HG02884 (cell line): ENCODE measurements at regions not wholly inside any gene's neighbourhood (a gene's known extent, or its start where the extent isn't known, plus 50 kb on each side); places are given as distances from the start of the nearest gene placed in this dataset.
A peak's percentile ranks its signal among the peaks of the same experiment; 100 is the strongest.
"Not testable (repeated sequence)": the region's sequence is repeated elsewhere in the genome, so short reads cannot be mapped to it uniquely, and the experiment has no call there.

Experiments used
- ATAC-seq: cut with Tn5 transposase; IDR thresholded peaks from one replicate; pipeline ENCODE4 v1.9.1; 2021; ENCODE audit warnings: mild to moderate bottlenecking, moderate library complexity; ENCODE audit not compliant: unreplicated experiment

DNA sequence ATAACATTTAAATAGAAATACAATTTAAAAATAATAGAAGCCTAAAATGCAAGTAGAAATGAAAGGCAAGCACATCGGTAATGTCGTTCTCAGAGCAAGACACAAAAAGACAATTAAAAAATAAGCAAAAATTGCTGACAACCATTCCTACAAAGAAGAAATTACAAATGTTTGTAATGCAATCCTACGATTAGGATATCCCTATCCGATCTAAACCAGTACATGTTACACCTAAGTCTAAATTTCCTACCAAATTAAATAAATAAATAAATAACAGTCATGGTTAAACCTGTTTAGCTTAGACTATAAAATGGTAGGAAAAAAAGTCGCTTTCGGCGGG lies 90.0 kb downstream of the ANXA2R start:
- ATAC-seq: no peak

DNA sequence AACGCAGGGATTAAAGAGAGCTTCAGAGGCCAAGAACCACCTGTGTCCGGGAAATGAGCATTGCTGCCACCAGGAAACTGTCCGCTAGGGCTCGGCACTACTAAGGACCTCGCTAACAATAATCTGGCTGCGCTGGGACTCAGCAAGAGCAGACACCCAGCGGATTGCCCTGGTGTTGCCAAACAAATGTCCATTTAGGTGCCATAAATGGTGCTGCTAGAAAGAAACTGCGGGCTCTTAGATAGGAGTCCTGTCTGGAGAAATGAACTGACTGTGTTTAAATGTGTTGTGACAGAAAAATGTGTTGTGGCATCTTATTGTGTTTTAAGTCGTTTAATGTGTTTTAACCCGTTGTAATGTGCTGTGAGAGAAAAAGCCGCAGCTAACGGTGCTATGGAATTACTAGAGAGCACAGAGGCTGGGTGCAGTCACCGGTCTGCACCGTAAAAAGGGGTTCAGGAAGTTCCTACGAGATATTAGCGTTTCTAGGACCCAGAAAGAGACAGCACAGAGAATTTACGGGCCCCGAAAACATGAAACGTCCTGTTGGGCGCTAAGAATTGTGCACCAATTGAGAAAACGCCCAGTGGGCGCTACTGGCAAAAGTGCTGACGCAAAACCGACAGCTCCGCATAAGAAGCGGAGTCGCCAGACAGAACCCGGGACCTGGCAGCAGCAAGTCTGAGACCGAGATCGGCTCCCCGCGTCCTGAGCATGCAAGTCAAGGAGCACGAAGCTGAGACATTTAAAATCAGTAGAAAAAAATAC lies 90.6 kb downstream of the ANXA2R start:
- peak; percentile 42 for ATAC-seq

DNA sequence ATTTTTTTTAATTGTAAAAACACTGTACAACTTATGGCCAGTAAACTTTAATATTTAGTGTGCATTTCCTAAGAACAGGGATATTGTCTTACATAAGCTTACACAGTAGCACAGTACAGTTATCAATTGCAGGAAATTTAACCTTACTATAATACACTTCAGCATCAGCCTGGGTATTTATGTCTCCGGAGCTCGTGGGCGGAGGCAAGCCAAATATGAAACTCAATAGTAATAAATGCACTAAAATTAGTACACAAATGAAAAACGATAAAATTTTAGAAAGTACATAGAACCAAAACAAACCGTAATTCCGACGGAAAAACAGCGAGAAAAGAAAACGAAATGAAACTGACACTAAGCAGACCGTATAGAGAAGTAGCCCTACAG lies 91.2 kb downstream of the ANXA2R start:
- ATAC-seq: peak; percentile 1

DNA sequence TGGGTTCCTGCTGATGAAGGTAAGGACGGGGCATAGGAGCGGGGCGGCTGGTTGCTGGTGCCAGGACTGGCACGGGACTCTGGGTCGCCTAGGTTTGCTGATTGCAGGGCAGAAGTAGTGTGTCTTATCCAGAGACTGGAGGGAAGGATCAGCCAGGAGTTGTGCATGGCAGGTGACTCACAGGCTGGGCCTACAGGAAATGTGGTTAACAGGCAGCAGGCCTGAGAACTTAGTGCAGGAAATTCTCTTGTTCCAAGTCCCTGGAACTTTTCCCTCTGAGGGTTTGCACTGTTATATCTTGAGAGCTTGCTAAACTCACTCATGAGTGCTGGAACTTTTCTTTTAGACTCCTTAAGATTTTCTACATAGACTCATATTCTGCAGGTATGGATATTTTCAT lies 95.1 kb downstream of the ANXA2R start:
- no peak for ATAC-seq

DNA sequence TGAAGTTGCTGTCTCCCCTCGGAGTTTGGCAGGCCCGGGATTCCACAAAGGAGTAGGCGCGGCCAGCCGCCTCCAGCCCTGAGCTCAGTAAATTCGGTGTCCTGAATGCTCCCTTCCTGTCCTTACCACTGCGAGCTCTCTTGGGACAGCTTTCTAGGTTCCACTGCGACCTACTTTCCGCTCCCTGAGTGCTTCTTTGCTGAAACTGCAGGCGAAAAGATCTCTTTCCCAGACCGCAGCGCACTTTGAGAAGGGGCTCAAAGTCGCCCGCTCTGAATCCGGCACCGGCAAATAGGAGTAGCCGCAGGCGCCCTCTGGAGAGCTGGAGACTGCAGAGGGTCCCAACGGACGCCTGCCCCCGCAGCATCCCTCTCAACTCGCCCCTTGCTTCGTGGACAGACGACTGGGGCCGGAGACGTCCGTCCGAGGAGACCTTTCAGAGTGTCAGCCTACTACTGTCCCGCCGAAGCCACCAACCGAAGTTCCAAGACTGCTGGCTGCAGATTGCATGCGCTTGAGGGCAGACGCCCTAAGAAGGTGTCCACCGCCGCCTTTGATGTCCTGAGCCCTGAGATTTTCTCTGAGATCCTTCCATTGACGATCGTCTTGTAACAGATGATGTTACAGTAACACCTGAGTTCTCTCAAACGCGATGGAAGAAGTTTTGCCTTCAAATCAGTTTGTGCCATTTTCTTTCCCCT lies 96.0 kb downstream of the ANXA2R start:
- ATAC-seq: no peak

DNA sequence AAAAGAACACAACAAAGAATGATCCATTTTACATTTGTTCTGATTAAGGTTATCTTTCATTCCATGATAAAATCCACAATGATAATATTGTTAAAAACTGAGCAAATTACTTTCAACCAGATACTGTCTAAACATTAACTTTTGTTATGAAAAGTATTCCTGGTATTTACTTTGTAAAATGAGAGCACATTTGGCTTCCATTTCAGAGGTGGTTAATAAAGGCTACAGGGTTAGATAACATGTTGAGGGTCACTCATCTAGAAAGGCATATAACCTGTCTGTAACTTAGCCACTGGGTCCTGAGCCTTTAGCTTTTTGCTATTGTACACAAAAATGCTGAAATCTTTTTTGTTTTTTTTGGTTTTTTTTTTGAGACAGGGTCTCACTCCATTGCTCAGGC lies 99.3 kb downstream of the ANXA2R start:
- ATAC-seq: no peak

DNA sequence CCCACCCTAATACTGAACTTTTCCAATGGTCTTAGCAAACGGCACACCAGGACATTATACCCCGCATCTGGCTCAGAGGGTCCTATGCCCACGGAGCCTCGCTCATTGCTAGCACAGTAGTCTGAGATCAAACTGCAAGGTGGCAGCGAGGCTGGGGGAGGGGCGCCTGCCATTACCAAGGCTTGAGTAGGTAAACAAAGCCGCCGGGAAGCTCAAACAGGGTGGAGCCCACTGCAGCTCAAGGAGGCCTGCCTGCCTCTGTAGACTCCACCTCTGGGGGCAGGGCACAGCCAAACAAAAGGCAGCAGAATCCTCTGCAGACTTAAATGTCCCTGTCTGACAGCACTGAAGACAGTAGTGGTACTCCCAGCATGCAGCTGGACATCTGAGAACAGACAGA lies 108.1 kb downstream of the ANXA2R start:
- ATAC-seq: not testable (repeated sequence)

DNA sequence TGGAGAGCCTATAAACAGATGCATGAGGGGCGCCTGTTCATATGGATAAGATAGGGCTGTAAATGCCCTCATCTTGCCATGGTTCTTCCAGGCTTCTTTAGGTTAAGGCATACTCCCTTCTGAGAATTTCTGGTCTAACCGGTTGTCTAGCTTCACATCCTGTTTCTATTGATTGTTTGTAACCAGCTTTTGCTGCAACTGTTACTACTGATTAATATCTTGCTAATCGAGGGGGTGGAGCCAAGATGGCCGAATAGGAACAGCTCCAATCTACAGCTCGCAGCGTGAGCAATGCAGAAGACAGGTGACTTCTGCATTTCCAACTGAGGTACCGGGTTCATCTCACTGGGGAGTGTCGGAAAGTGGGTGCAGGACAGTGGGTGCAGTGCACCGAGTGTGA lies 108.7 kb downstream of the ANXA2R start:
- ATAC-seq: not testable (repeated sequence)

DNA sequence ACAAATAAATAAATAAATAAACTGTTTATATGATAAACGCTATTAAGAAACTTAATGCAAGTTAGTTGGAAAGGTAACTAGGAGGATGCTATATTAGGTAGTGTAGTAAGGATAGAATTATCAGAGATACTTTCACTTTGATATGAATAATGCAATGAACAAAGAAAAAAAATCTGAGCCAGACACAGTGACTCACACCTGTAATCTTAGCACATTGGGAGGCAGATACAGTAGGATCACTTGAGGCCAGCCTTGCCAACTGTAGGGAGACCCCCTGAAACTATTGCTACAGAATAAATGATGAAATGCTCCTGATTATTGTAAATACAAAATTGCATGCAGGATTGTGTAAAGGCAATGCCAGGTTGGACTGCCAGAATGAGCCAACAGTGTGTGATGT lies 109.2 kb downstream of the ANXA2R start:
- no peak for ATAC-seq

DNA sequence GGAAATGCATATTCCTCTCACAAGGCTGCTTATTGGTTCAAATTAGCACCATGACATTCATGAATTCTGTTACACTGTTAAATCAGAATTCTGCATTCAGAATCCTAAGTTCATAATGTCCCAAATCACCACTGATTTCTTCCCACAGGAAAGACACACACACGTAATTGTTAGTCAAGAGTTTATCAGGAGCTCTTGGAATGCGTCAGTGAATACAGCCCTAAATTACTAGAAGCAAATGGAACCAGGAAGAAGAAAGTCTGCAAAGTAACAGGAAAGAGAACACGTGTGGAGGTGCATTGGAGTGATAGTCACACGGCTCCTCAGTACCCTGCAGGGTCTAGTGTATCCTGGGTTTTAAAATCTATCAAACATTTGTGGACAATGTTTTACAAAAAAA lies 110.2 kb downstream of the ANXA2R start:
- ATAC-seq: no peak

DNA sequence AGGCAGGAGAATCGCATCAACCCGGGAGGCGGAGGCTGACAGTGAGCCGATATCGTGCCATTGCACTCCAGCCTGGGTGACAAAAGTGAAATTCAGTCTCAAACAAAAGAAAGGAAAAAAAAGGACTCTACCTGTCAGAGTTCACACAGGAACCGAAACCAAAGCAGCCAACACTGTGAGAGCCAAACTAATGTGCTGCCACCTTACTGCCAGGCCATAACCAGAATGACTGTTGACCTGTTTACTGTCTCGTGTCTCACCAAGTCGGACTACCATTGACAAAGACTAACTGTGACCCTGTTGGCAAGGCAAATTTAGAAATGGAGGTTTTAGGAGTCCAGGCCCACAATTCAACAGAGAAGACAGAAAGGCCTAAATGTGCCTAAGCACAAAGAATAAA lies 112.4 kb downstream of the ANXA2R start:
- ATAC-seq: no peak

DNA sequence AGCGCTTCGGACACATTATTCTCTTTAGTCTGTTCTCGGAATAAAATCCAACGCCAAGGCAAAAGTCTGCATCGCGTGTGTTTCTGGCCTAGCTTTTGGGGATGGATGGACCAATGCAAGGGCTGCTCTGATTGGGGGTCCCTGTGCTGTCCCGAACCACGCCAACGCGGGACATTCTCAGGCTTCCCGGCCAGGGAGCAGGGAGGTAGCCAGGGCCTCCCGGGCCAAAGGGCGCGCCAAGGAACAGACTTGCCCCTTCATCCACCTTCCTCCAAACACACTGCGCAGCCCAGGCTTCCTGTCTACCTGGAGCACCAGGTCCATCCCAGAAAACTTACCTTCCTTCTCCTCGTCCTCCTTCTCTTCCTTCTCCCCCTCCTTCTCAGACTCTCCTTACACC lies 113.0 kb upstream of the SELENOP start:
- ATAC-seq: no peak

DNA sequence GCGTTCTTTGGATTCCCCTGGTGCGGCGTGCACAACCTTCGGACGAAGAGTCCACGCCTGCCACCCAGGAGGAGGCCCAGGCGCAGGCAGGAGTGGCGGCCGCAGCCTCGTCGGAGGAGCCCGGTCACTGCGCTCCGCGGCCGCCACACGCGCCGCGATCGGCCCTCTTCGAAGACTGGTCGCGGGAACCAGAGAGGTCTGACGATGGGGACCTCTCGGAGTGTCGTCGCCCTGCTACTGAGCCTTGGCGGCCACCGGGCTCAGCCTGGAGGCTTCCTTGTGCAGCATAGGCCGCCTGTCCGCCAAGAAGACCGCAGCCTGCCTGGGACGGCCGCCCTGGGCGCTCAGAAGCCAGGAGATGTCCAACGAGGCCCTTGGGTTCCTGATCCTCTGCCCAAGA lies 112.5 kb upstream of the SELENOP start:
- ATAC-seq: no peak

DNA sequence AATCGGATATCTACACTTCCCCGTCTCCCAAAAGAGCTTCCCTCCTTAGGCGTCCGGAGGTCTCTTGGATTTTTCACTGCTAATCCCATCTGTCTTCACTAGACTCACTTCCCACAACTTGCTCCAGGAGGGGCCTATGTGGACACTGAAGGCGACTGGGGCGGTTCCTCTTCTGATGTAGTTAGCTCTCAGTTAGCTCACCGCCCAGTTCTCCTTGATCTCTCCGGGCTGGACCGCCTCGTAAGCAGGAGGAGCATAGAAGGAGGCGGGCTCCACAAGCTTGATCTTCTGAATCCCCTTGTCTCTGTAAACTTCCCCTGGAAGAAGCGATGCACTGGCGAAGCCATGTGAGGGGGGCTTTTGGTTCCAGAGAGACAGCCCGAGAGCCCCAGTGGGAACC lies 112.0 kb upstream of the SELENOP start:
- no peak for ATAC-seq

DNA sequence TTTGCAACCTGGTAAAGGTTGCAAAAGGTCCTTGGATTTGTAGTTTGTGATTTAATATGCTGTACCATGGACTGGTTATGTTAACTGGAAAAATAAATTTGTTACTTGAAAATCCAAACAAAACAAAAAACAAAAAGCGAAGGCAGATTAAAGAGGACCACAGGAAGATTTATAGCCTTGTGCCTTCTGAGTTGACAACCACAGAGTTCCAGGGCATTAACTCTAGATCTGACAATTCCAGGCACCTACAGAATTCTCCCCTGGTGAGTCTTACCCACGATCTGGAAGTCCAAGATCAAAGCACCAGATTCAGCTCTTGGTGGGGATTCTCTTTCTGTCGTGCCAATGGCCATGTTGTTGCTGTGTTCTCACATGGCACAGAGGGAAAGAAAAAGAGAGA lies 107.9 kb upstream of the SELENOP start:
- ATAC-seq: no peak

DNA sequence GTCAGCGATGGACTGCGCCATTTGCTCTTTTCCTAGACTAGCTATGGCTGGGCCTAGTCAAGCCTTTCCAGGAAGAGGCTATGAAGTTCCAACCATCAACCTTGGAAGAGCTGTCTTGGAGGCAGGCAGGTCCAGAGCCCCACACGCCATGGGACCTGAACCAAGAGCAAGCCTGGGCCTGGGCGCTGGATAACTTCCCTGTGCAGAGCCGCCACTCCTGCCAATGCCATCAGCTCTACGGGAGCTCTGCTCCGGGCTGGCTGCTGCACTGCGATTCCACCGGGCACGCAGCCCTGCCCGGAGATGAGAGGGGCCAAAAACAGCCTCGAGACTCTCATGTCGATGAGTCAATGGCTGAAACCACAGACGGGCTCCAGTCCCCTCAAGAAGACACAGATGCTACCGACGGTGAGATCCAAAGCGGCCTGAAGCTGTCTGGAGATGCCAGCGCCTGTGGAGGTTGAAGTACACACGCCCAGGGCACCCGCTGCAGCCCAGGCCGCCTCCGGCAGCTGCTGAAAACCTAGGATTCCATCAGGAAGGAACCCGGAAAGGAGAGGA lies 103.7 kb upstream of the SELENOP start:
- ATAC-seq: no peak

DNA sequence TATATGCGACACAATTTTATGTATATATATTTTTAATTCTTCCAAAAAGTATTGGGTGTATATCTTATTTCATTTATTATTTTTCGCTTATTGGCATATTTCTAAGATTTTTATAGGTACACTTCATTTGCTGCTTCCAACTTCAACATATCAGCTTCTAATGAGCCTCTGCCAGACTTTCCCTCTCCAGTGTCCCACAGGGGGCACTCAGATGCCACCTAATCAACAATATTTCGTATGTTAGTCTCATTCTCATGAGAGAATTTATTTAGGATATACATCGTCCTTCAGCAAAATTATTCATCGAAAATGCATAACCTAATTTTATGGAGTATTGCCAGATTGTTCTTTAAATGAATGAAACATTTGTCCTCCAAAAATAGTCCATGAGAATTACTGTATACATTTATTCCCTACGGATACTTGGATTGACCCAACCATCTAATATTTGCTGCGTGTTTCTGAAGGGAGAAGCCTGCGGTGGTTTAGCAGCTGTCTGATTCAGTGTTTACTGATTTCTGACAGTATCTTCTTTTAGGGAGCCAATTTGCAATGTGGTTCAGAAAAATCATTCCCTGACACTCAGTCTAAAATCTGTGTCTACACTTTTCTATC lies 100.6 kb upstream of the SELENOP start:
- ATAC-seq: no peak

DNA sequence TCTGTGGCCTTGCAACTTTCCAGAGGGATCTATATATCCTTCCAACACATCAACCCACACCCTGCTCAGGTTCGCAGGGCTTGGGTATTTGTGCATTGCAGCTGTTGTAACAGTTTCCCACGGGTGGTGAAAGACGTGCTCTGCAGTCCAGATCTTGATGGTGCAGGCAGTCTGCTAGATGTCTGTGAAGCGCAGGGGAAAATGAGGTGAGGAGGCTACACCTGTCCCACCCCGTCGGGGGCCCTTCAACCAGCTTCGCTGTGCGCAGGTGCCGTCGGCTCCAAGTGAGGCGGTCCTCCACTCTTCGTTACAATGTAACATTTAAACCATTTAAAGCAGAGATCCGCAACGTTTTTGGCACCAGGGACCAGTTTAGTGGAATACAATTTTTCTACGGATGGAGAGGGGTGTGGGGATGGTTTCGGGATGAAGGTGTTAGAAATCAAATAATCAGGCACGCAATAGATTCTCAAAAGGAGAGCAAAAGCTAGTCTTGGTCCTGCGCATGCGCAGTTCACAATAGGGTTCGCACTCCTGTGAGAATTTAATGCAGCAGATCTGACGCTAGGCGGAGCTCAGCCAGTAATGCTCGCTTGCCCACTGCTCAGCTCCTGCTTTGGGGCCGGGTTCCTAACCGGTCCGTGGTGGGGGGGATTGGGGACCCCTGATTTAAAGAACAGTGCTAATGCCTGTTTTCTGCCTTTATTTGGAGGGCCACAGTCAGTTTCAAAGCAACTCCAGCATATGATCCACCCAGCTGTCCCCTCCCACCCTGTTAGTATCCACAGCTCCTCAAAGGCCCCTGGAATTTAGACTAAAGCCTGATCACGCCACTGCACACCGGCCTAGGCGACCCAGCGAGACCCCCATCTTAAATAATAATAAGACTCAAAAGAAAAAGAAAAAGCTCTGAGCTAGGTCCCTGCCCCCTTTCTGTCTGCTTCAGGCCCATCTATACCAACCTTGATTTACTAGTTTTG lies 97.1 kb upstream of the SELENOP start:
- ATAC-seq: peak; percentile 96

DNA sequence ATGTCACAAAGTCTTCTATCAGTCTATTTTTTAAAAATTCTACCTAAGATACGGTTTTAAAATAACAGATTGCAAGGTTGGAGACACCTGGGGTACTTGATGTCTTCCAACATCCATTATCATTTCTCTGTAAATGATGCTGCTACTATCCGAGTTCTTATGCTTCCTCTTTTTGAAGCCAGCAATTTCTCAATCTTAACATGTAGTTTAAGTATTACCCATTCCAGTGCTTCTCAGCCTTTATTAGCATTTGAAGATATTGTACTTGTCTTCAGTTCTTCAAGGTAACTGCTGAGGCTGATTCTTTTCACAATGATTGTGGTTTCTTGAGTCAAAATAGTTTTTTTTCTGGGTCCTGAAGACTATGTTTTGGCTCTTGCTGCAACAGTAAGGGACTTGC lies 96.4 kb upstream of the SELENOP start:
- ATAC-seq: peak; percentile 7

DNA sequence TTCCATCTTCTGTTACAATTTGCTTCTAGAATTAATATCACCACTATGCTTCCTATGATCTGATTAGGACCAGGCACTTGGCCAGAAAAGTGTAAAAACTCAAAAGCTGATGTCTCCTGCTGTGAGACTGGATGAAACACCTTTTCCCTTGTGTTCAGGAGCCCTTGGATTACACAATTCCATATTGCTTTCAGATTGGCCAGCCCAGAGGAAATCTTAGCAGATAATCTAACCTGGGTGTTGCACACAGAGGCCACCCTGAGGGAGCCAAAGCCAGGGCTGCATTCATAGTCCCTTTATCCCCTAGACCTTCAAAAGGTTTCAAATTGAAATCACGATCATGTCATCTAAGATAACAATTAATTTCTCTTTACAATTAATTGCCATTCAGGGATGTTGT lies 94.1 kb upstream of the SELENOP start:
- no peak for ATAC-seq

DNA sequence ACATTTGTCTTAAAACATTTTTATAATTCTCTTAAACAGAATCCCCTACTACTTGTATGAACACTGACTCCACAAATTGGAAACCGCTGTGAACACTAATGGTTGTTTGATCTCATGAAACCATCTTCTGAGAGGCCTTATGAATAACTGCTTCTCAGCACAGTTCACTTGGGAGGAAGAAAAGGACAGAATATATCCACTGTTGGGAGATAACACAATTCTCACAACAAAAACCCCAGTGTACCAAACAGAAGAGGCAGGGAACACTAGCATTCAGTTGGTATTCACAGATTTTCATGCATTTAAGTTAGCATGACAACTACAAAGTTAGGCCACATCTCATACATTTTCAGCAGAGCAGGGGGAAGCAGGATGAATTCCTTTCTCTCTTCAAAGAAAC lies 89.0 kb upstream of the SELENOP start:
- no peak for ATAC-seq
